GM12878 (cell line): ENCODE measurements at regions not wholly inside any gene's neighbourhood (a gene's known extent, or its start where the extent isn't known, plus 50 kb on each side); places are given as distances from the start of the nearest gene placed in this dataset.

ENCODE experiments used
- ATAC-seq: fragments of 200-7000 bp; cut with Tn5 transposase; 3 replicates; pipeline ENCODE4 v1.9.1; 2020; ENCODE audit warnings: mild to moderate bottlenecking, moderate library complexity
- BruUV-seq: library from RNA; stranded (reverse); fragments of 400-500 nt; replicated peaks from 2 replicates; lab custom pipeline; 2021; lab: Mats Ljungman, UMichigan
- CTCF ChIA-PET: fragments of 300-600 bp; sonication (Branson Sonifier 250); formaldehyde crosslinking; extraction: SDS; loops from one replicate; lab custom pipeline; 2021; ENCODE audit warnings: inconsistent platforms; lab: Yijun Ruan, JAX
- POLR2A ChIA-PET: fragments of 350-600 bp; formaldehyde crosslinking; extraction: SDS; loops from one replicate; lab custom pipeline; 2021; ENCODE audit warnings: inconsistent platforms; lab: Charles Lee
- RAD21 ChIA-PET: fragments of 300-600 bp; sonication (Branson Sonifier 250); formaldehyde crosslinking; loops from one replicate; lab custom pipeline; 2023; ENCODE audit warnings: antibody characterized with exemption; ENCODE audit not compliant: unreplicated experiment; lab: Charles Lee
- SMC1A ChIA-PET: fragments of 300-600 bp; sonication (Branson Sonifier 250); formaldehyde crosslinking; loops from one replicate; lab custom pipeline; 2023; ENCODE audit not compliant: unreplicated experiment, uncharacterized antibody; lab: Charles Lee
- DNase-seq: peaks from one replicate; pipeline ENCODE4 v3.0.0-alpha.2; 2011; ENCODE audit warnings: low read depth, low spot score
- FAIRE-seq: peaks from 3 replicates; lab custom pipeline; 2011; peaks lifted over from hg19 to GRCh38; lab: Jason Lieb, UNC
- H2AFZ ChIP-seq: 2 replicates; pipeline ENCODE4 v1.6.0; 2011; ENCODE audit warnings: low read depth, low read length, control low read depth; ENCODE audit not compliant: control insufficient read depth
- H3K27ac ChIP-seq: 2 replicates; pipeline ENCODE4 v1.5.1; 2011; ENCODE audit warnings: control low read depth; ENCODE audit not compliant: control insufficient read depth, insufficient read depth
- H3K27me3 ChIP-seq, 2 experiments: replicated peaks in 1 of 2; 2 replicates each; pipeline versions ENCODE4 v1.6.0 to v1.6.1; 2011; ENCODE audit warnings: low read length in 1 of 2; ENCODE audit not compliant: control insufficient read depth in 2 of 2, insufficient read depth in 2 of 2
- H3K36me3 ChIP-seq, 2 experiments: 2 replicates each; pipeline ENCODE4 v1.5.1; 2011; ENCODE audit warnings: low read length in 1 of 2; ENCODE audit not compliant: control insufficient read depth in 2 of 2, insufficient read depth in 2 of 2
- H3K4me1 ChIP-seq: 2 replicates; pipeline ENCODE4 v1.6.1; 2011; ENCODE audit warnings: mild to moderate bottlenecking, low read length, moderate library complexity, mixed read lengths; ENCODE audit not compliant: control insufficient read depth, insufficient read depth
- H3K4me2 ChIP-seq: 2 replicates; pipeline ENCODE4 v1.6.0; 2011; ENCODE audit warnings: control low read depth; ENCODE audit not compliant: control insufficient read depth, insufficient read depth
- H3K4me3 ChIP-seq: fragments of 200-600 bp; sonication (generic); 2 replicates; pipeline ENCODE4 v1.5.1; 2016
- H3K79me2 ChIP-seq: 2 replicates; pipeline ENCODE4 v1.6.0; 2011; ENCODE audit warnings: low read length; ENCODE audit not compliant: control insufficient read depth, insufficient read depth
- H3K9ac ChIP-seq: 2 replicates; pipeline ENCODE4 v1.8.0; 2011; ENCODE audit warnings: low read length, control low read depth, mixed read lengths; ENCODE audit not compliant: control insufficient read depth, insufficient read depth
- H3K9me3 ChIP-seq: replicated peaks from 3 replicates; pipeline ENCODE4 v1.5.1; 2011; ENCODE audit warnings: mild to moderate bottlenecking, low read length; ENCODE audit not compliant: control insufficient read depth, insufficient read depth
- H4K20me1 ChIP-seq: 2 replicates; pipeline ENCODE4 v1.6.0; 2011; ENCODE audit not compliant: control insufficient read depth, insufficient read depth
- ATF7 ChIP-seq: fragments of 450-650 bp; IDR thresholded peaks from 2 replicates; pipeline ENCODE4 v1.6.1; 2016; ENCODE audit warnings: low read depth, mild to moderate bottlenecking
- BACH1 ChIP-seq: fragments of 450-650 bp; IDR thresholded peaks from 2 replicates; pipeline ENCODE4 v1.6.1; 2017; ENCODE audit warnings: mild to moderate bottlenecking, borderline replicate concordance
- CUX1 ChIP-seq: IDR thresholded peaks from 2 replicates; pipeline ENCODE4 v1.6.1; 2012; ENCODE audit warnings: improper control_type of control experiment, low read depth, low read length; ENCODE audit not compliant: insufficient replicate concordance
- DPF2 ChIP-seq: fragments of 450-650 bp; IDR thresholded peaks from 2 replicates; pipeline ENCODE4 v1.6.1; 2017; ENCODE audit warnings: mild to moderate bottlenecking
- FOS ChIP-seq: IDR thresholded peaks from 3 replicates; pipeline ENCODE4 v1.6.1; 2011; ENCODE audit warnings: borderline replicate concordance; ENCODE audit not compliant: insufficient read length; ENCODE audit errors: extremely low read depth
- FOXK2 ChIP-seq: fragments of 450-650 bp; IDR thresholded peaks from 2 replicates; pipeline ENCODE4 v1.6.1; 2017; ENCODE audit warnings: mild to moderate bottlenecking, moderate library complexity
- GATAD2B ChIP-seq: fragments of 450-650 bp; conservative IDR thresholded peaks from 2 replicates; pipeline ENCODE4 v1.6.1; 2017; ENCODE audit warnings: low read depth, mild to moderate bottlenecking, moderate library complexity
- KDM1A ChIP-seq: fragments of 200-600 bp; sonication (generic); IDR thresholded peaks from 2 replicates; pipeline ENCODE4 v1.6.1; 2016; ENCODE audit warnings: borderline replicate concordance
- MAX ChIP-seq: IDR thresholded peaks from 2 replicates; pipeline ENCODE4 v1.6.1; 2012; ENCODE audit warnings: low read depth, low read length, improper control_type of control experiment
- MTA2 ChIP-seq: fragments of 450-650 bp; IDR thresholded peaks from 2 replicates; pipeline ENCODE4 v1.6.1; 2016; ENCODE audit warnings: low read depth, mild to moderate bottlenecking, moderate library complexity
- MXI1 ChIP-seq: fragments of 150-350 bp; IDR thresholded peaks from 2 replicates; pipeline ENCODE4 v1.6.1; 2011; ENCODE audit warnings: low read depth, mild to moderate bottlenecking, inconsistent platforms, low read length, improper control_type of control experiment
- POLR2A ChIP-seq: IDR thresholded peaks from 2 replicates; pipeline ENCODE4 v1.6.1; 2011; ENCODE audit warnings: low read depth, mild to moderate bottlenecking, low read length
- SKIL ChIP-seq: fragments of 450-650 bp; IDR thresholded peaks from 2 replicates; pipeline ENCODE4 v1.6.1; 2017; ENCODE audit warnings: mild to moderate bottlenecking, low read depth, inconsistent platforms; ENCODE audit not compliant: poor library complexity, severe bottlenecking
- ZNF24 ChIP-seq: fragments of 450-650 bp; IDR thresholded peaks from 2 replicates; pipeline ENCODE4 v1.6.1; 2017; ENCODE audit warnings: antibody characterized with exemption, mild to moderate bottlenecking
- ZNF687 ChIP-seq: fragments of 450-650 bp; IDR thresholded peaks from 2 replicates; pipeline ENCODE4 v1.6.1; 2017; ENCODE audit warnings: mild to moderate bottlenecking, moderate library complexity
- ZSCAN29 ChIP-seq: fragments of 450-650 bp; IDR thresholded peaks from 2 replicates; pipeline ENCODE4 v1.6.1; 2017; ENCODE audit warnings: mild to moderate bottlenecking, moderate library complexity
- WGBS: methylation state at CpG from one replicate; pipeline ENCODE4 v1.1.6; 2016; ENCODE audit warnings: low lambda C conversion rate; ENCODE audit not compliant: insufficient replicate concordance, insufficient coverage; ENCODE audit errors: missing lambda C conversion rate; 5-methylcytosine and 5-hydroxymethylcytosine counted together
- in situ Hi-C: fragments of 300-500 bp; cut with MboI; formaldehyde crosslinking; loops from 9 replicates; pipeline ENCODE4 v1.14.3; 2018; ENCODE audit warnings: mixed read lengths
- intact Hi-C: fragments of 100-400 bp; cut with micrococcal nuclease; formaldehyde crosslinking; loops from one replicate; pipeline ENCODE4 v1.14.2; 2022; ENCODE audit not compliant: unreplicated experiment

- Histone ChIP-seq H3K4me1 (no peaks in the 10 kb centered on the region), H3K4me3 (no peak overlapping the region), H3K79me2 (no peaks in the 10 kb centered on the region), H2AFZ (no peak overlapping the region), H3K36me3 (no peaks in the 10 kb centered on the region), H3K4me2 (no peak overlapping the region), H3K27me3 (no peaks in the 10 kb centered on the region; a peak in 1 of 4 replicates), H3K9me3 (no peaks in the 10 kb centered on the region), H3K9ac (no peak overlapping the region), H3K27ac (no peak overlapping the region), H4K20me1 (no peaks in the 10 kb centered on the region)
- BruUV-seq, result no TSS peak
- RAD21 ChIA-PET, result no interaction called here
- no peak for DNase-seq
- POLR2A ChIA-PET, result no interaction called here
- ATAC-seq, result no peak
- CTCF ChIA-PET, result no interaction called here
- FAIRE-seq, result no peak
- SMC1A ChIA-PET, result no interaction called here
- in situ Hi-C loops (no loop called here), intact Hi-C loops (no loop called here)
- WGBS, result 26% methylated on average over 4 of the region's 4 CpGs
- TF ChIP-seq BACH1 (no peak), CUX1 (no peak), MXI1 (no peak), ATF7 (no peak), ZNF687 (no peak), FOXK2 (no peak), MTA2 (no peak), POLR2A (no peak), MAX (no peak), ZSCAN29 (no peak), DPF2 (no peak), GATAD2B (no peak), FOS (no peak), KDM1A (no peak), ZNF24 (no peak), SKIL (no peak)
These were observed 197.8 kb upstream of the TMEM72 start for GRCh38 chr10:44713307-44713706.
